B cell (primary cell): ENCODE measurements at regions not wholly inside any gene's neighbourhood (a gene's known extent, or its start where the extent isn't known, plus 50 kb on each side); places are given as distances from the start of the nearest gene placed in this dataset.

Experiments
- ATAC-seq: fragments of 200-7000 bp; cut with Tn5 transposase; one replicate; pipeline ENCODE4 v1.10.0; 2021; ENCODE audit warnings: low read depth, mild to moderate bottlenecking, moderate number of reproducible peaks, moderate library complexity
- CTCF ChIA-PET: fragments of 350-600 bp; sonication (Branson Sonifier 250); formaldehyde crosslinking; loops from one replicate; lab custom pipeline; 2021; ENCODE audit warnings: antibody characterized with exemption, inconsistent platforms; lab: Charles Lee
- POLR2A ChIA-PET: fragments of 350-600 bp; sonication (Branson Sonifier 250); formaldehyde crosslinking; loops from one replicate; lab custom pipeline; 2021; ENCODE audit warnings: antibody characterized with exemption; lab: Charles Lee
- DNase-seq: peaks from one replicate; pipeline ENCODE4 v3.0.0; 2013
- H2AFZ ChIP-seq: 2 replicates; pipeline ENCODE4 v1.6.1; 2012; ENCODE audit warnings: mild to moderate bottlenecking, low read depth, low read length; ENCODE audit not compliant: insufficient read depth, poor library complexity, severe bottlenecking
- H3K27ac ChIP-seq, 2 donors: 1 replicate in 1 of 2; 2 replicates in 1 of 2; pipeline ENCODE4 v1.5.1; 2012 to 2013; ENCODE audit warnings: low read length in 2 of 2, mild to moderate bottlenecking in 2 of 2, moderate library complexity in 1 of 2
- H3K27me3 ChIP-seq, 4 experiments: fragments of 200-600 bp in 1 of 4; sonication (generic) in 1 of 4; replicated peaks in 1 of 4; 1 replicate in 2 of 4; 2 replicates in 2 of 4; pipeline versions ENCODE4 v1.6.1 to v1.7.0; 2013 to 2016; ENCODE audit warnings: low read length in 3 of 4, mild to moderate bottlenecking in 2 of 4, mixed read lengths in 1 of 4, moderate library complexity in 1 of 4; ENCODE audit not compliant: insufficient read depth in 4 of 4, control insufficient read depth in 3 of 4; ENCODE audit errors: control extremely low read depth in 1 of 4
- H3K36me3 ChIP-seq, 2 experiments: replicated peaks in 1 of 2; 1 replicate in 1 of 2; 2 replicates in 1 of 2; pipeline versions ENCODE4 v1.6.1 to v1.7.1; 2013; ENCODE audit warnings: low read length in 1 of 2; ENCODE audit not compliant: insufficient read depth in 2 of 2, control insufficient read depth in 1 of 2; ENCODE audit errors: control extremely low read depth in 1 of 2, extremely low read depth in 1 of 2
- H3K4me1 ChIP-seq, 2 donors: fragments of 200-600 bp in 1 of 2; sonication (generic) in 1 of 2; 1 replicate in 1 of 2; 2 replicates in 1 of 2; pipeline versions ENCODE4 v1.5.1 to v1.6.1; 2013 to 2017; ENCODE audit warnings: low read length in 2 of 2; ENCODE audit not compliant: control insufficient read depth in 2 of 2, insufficient read depth in 2 of 2
- H3K4me2 ChIP-seq: replicated peaks from 2 replicates; pipeline ENCODE3; 2012; ENCODE audit warnings: mild to moderate bottlenecking, low read depth, low read length; ENCODE audit not compliant: poor library complexity, severe bottlenecking
- H3K4me3 ChIP-seq, 5 experiments: fragments of 200-600 bp in 1 of 5; sonication (generic) in 1 of 5; 1 replicate in 3 of 5; 2 replicates in 2 of 5; pipeline versions ENCODE4 v1.5.1 to v1.7.0; 2011 to 2016; ENCODE audit warnings: low read length in 4 of 5, mild to moderate bottlenecking in 4 of 5, low read depth in 2 of 5, control low read depth in 1 of 5, moderate library complexity in 1 of 5; ENCODE audit not compliant: insufficient read depth in 1 of 5; ENCODE audit errors: control extremely low read depth in 1 of 5, extremely low read depth in 1 of 5
- H3K79me2 ChIP-seq: fragments of 200-600 bp; sonication (generic); one replicate; pipeline ENCODE4 v1.6.0; 2016; ENCODE audit warnings: low read length; ENCODE audit not compliant: control insufficient read depth, insufficient read depth
- H3K9ac ChIP-seq: fragments of 200-600 bp; sonication (generic); 2 replicates; pipeline ENCODE4 v1.6.1; 2017; ENCODE audit warnings: mild to moderate bottlenecking, low read length, moderate library complexity
- H3K9me3 ChIP-seq, 3 donors: one replicate each; pipeline versions ENCODE4 v1.6.1 to v1.7.1; 2013; ENCODE audit warnings: low read length in 2 of 3; ENCODE audit not compliant: control insufficient read depth in 2 of 3, insufficient read depth in 1 of 3; ENCODE audit errors: control extremely low read depth in 1 of 3
- H4K20me1 ChIP-seq: 2 replicates; pipeline ENCODE4 v1.6.0; 2012; ENCODE audit warnings: mild to moderate bottlenecking, low read length; ENCODE audit not compliant: insufficient read depth, control insufficient read depth, poor library complexity, severe bottlenecking
- H3K27ac Mint-ChIP-seq: one replicate; pipeline ENCODE4 v1.8.0; 2021; ENCODE audit warnings: mixed read lengths
- H3K27me3 Mint-ChIP-seq: one replicate; pipeline ENCODE4 v1.8.0; 2021; ENCODE audit warnings: mixed read lengths
- H3K4me1 Mint-ChIP-seq: one replicate; pipeline ENCODE4 v1.8.0; 2021; ENCODE audit warnings: mixed read lengths
- H3K4me3 Mint-ChIP-seq: one replicate; pipeline ENCODE4 v1.8.0; 2021; ENCODE audit warnings: mixed read lengths
- H3K9me3 Mint-ChIP-seq: one replicate; pipeline ENCODE4 v1.8.0; 2022; ENCODE audit warnings: mixed read lengths; ENCODE audit not compliant: insufficient read depth
- CTCF ChIP-seq: fragments of 200-600 bp; IDR thresholded peaks from one replicate; pipeline ENCODE4 v1.8.0; 2022; ENCODE audit warnings: antibody characterized with exemption, mild to moderate bottlenecking
- EZH2 ChIP-seq: IDR thresholded peaks from 2 replicates; pipeline ENCODE4 v1.6.1; 2012; ENCODE audit warnings: borderline replicate concordance, low read depth, mild to moderate bottlenecking, moderate library complexity, low read length; ENCODE audit not compliant: insufficient read depth, poor library complexity, severe bottlenecking
- WGBS: methylation state at CpG from one replicate; pipeline ENCODE4 v1.1.5; 2013; ENCODE audit warnings: missing lambda C conversion rate; ENCODE audit not compliant: insufficient coverage; 5-methylcytosine and 5-hydroxymethylcytosine counted together
- intact Hi-C: fragments of 100-400 bp; cut with micrococcal nuclease; formaldehyde crosslinking; loops from one replicate; pipeline ENCODE4 v1.10.0; 2022

DNA sequence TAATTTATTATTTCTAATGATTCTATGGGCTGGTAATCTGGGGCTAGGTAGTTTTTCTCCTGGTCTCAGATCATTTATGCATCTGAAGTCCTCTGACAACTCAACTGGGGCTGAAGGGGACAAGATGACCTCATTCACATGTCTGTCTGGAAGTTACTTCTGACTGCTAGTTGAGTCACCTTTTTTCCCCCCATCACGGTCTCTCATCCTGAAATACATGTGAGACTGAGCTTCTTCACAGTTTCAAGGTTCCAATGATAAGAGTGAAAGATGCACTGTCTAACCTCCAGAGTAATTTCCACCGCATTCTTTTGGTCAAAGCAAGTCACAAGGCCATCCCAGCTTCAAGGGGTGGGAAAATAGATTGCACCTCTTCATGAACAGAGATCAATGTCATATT, 356.7 kb upstream of the RPS6KA3 start:
- intact Hi-C loops: no loop called here
- TF ChIP-seq CTCF (no peak), EZH2 (no peak)
- ATAC-seq (no peak), DNase-seq (no peak)
- H3K27me3 Mint-ChIP-seq: peaks cover 8% of the 10 kb centered on the region
- no peaks in the 10 kb centered on the region for H3K4me1 ChIP-seq
- H3K27ac ChIP-seq: no peak overlapping the region
- H3K9ac ChIP-seq: no peak overlapping the region
- no peak overlapping the region for H2AFZ ChIP-seq
- no peaks in the 10 kb centered on the region for H3K27me3 ChIP-seq
- H3K4me3 Mint-ChIP-seq: no peak overlapping the region
- no peaks in the 10 kb centered on the region for H3K79me2 ChIP-seq
- H3K4me3 ChIP-seq: no peak overlapping the region
- no peaks in the 10 kb centered on the region for H3K4me1 Mint-ChIP-seq
- no peak overlapping the region for H3K4me2 ChIP-seq
- CTCF ChIA-PET: no interaction called here
- no peaks in the 10 kb centered on the region for H4K20me1 ChIP-seq
- H3K9me3 ChIP-seq: no peaks in the 10 kb centered on the region
- POLR2A ChIA-PET: no interaction called here
- no peaks in the 10 kb centered on the region for H3K36me3 ChIP-seq
- H3K27ac Mint-ChIP-seq: no peak overlapping the region
- no peaks in the 10 kb centered on the region for H3K9me3 Mint-ChIP-seq
- no CpG with 5 or more reads among the region's 2 CpGs for WGBS

- Histone ChIP-seq H3K27me3 (no peaks in the 10 kb centered on the region), H3K4me2 (no peak overlapping the region), H3K4me1 (no peaks in the 10 kb centered on the region), H3K4me3 (no peak overlapping the region), H4K20me1 (no peaks in the 10 kb centered on the region), H3K9ac (no peak overlapping the region), H3K36me3 (no peaks in the 10 kb centered on the region), H2AFZ (no peak overlapping the region), H3K27ac (no peak overlapping the region), H3K9me3 (no peaks in the 10 kb centered on the region), H3K79me2 (no peaks in the 10 kb centered on the region)
- Mint-ChIP-seq H3K27me3 (no peaks in the 10 kb centered on the region), H3K27ac (no peak overlapping the region), H3K9me3 (no peaks in the 10 kb centered on the region), H3K4me3 (no peak overlapping the region), H3K4me1 (no peaks in the 10 kb centered on the region)
- no CpG with 5 or more reads among the region's 2 CpGs for WGBS
- no peak for TF ChIP-seq EZH2
- no peak for TF ChIP-seq CTCF
- no peak for DNase-seq
- ChIA-PET CTCF (no interaction called here), POLR2A (no interaction called here)
- no peak for ATAC-seq
- intact Hi-C loops: no loop called here
Measured at GRCh38 chrX:20620306-20620705, 353.6 kb upstream of the RPS6KA3 start.
